Spleen (tissue), 11 donors: ENCODE measurements at regions not wholly inside any gene's neighbourhood (a gene's known extent, or its start where the extent isn't known, plus 50 kb on each side); places are given as distances from the start of the nearest gene placed in this dataset.

Source experiments
- DNase-seq: peaks from one replicate; pipeline ENCODE4 v3.0.0-alpha.2; 2020
- H3K27ac ChIP-seq, 8 donors: fragments of 200-600 bp; sonication (generic) in 7 of 8; 1 replicate in 4 of 8; 2 replicates in 4 of 8; pipeline versions ENCODE4 v1.5.0 to v1.8.0; 2016 to 2021; ENCODE audit warnings: inconsistent platforms in 4 of 8, mild to moderate bottlenecking in 4 of 8, moderate library complexity in 1 of 8
- H3K27me3 ChIP-seq, 7 donors: fragments of 200-600 bp; sonication (generic) in 6 of 7; replicated peaks in 1 of 7; 1 replicate in 4 of 7; 2 replicates in 3 of 7; pipeline versions ENCODE4 v1.5.0 to v1.8.0; 2016 to 2021; ENCODE audit warnings: inconsistent platforms in 3 of 7, mild to moderate bottlenecking in 1 of 7
- H3K36me3 ChIP-seq, 6 donors: fragments of 200-600 bp; sonication (generic) in 5 of 6; 1 replicate in 4 of 6; 2 replicates in 2 of 6; pipeline versions ENCODE4 v1.5.0 to v1.8.0; 2016 to 2021; ENCODE audit warnings: inconsistent platforms in 2 of 6
- H3K4me1 ChIP-seq, 6 donors: fragments of 200-600 bp; sonication (generic) in 5 of 6; 1 replicate in 3 of 6; 2 replicates in 3 of 6; pipeline versions ENCODE4 v1.5.0 to v1.8.0; 2016 to 2021; ENCODE audit warnings: inconsistent platforms in 3 of 6
- H3K4me3 ChIP-seq, 8 donors: fragments of 200-600 bp; sonication (generic) in 7 of 8; 1 replicate in 4 of 8; 2 replicates in 4 of 8; pipeline versions ENCODE4 v1.5.0 to v1.8.0; 2016 to 2021; ENCODE audit warnings: inconsistent platforms in 4 of 8, mild to moderate bottlenecking in 4 of 8, moderate library complexity in 2 of 8
- H3K9me3 ChIP-seq, 8 donors: fragments of 200-600 bp; sonication (generic) in 7 of 8; 1 replicate in 4 of 8; 2 replicates in 4 of 8; pipeline versions ENCODE4 v1.5.0 to v1.8.0; 2016 to 2021; ENCODE audit warnings: inconsistent platforms in 4 of 8
- POLR2A ChIP-seq, 3 donors: fragments of 450-650 bp; IDR thresholded peaks; one replicate each; pipeline ENCODE4 v1.5.1; 2017; ENCODE audit warnings: antibody characterized with exemption in 3 of 3, mild to moderate bottlenecking in 1 of 3
- POLR2AphosphoS5 ChIP-seq, 3 donors: sonication (generic); formaldehyde crosslinking; IDR thresholded peaks; one replicate each; pipeline ENCODE4 v1.5.1; 2017; ENCODE audit warnings: antibody characterized with exemption in 3 of 3
- WGBS, 5 donors: extraction: QIAGEN DNeasy Blood & Tissue Kit in 3 of 5; methylation state at CpG; one replicate each; pipeline versions ENCODE4 v1.1.5 to v1.1.7; 2013 to 2018; 5-methylcytosine and 5-hydroxymethylcytosine counted together
- intact Hi-C: fragments of 100-400 bp; cut with DNase I; formaldehyde crosslinking; loops from one replicate; pipeline ENCODE4 v1.15.0; 2023; ENCODE audit warnings: low total_unique reads
- TF ChIP-seq, protein P1 (sequence below), 11 experiments: fragments of 200-600 bp in 7 of 11; fragments of 450-650 bp in 4 of 11; sonication (generic) in 4 of 11; IDR thresholded peaks in 8 of 11; conservative IDR thresholded peaks in 3 of 11; 1 replicate in 7 of 11; 2 replicates in 4 of 11; pipeline versions ENCODE4 v1.4.0 to v1.8.0; 2016 to 2021; ENCODE audit warnings: antibody characterized with exemption in 11 of 11, inconsistent platforms in 4 of 11, mild to moderate bottlenecking in 1 of 11
- donor health status: healthy with polysubstance abuse.
- donor health status: DM: no; HTN: no; CAD: no; lungs with moderate emphysema.
- donor health status: DM: no; HTN: no; CAD: no.
- donor health status: Bipolar disorder and iron deficiency.
- donor health status: healthy.
- donor health status: DM: no; HTN: no; CAD: no.
- donor health status: DM: yes; HTN: yes; CAD: no.

DNA sequence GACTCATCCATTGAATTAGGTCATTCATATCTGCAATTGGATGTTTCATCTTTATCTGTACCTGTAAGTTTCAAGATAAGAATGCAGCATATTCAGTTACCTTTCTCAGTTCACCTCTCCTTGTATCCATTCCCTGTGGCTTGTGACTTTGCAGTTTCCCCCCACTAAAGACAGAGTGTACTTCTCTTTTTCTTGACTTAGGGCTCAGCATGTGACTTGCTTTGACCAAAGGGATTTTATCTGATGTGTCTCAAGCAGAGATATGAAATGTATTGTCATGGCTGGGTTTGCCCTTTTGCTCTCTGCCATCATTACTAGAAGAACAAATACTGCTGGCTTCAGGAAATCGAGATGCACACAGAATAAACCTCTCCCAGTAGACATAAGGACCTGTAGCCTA lies 754.8 kb downstream of the ADGRL2 start:
- H3K27ac ChIP-seq: no peak overlapping the region
- H3K9me3 ChIP-seq: peaks cover 0 to 5% (median 0%) of the 10 kb centered on the region in 8 donors
- no peak for DNase-seq
- TF ChIP-seq POLR2AphosphoS5 (IDR thresholded peaks at IDR 0.05) (no peak), POLR2A (IDR thresholded peaks at IDR 0.05) (no peak)
- TF ChIP-seq, protein P1, sequence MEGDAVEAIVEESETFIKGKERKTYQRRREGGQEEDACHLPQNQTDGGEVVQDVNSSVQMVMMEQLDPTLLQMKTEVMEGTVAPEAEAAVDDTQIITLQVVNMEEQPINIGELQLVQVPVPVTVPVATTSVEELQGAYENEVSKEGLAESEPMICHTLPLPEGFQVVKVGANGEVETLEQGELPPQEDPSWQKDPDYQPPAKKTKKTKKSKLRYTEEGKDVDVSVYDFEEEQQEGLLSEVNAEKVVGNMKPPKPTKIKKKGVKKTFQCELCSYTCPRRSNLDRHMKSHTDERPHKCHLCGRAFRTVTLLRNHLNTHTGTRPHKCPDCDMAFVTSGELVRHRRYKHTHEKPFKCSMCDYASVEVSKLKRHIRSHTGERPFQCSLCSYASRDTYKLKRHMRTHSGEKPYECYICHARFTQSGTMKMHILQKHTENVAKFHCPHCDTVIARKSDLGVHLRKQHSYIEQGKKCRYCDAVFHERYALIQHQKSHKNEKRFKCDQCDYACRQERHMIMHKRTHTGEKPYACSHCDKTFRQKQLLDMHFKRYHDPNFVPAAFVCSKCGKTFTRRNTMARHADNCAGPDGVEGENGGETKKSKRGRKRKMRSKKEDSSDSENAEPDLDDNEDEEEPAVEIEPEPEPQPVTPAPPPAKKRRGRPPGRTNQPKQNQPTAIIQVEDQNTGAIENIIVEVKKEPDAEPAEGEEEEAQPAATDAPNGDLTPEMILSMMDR (IDR thresholded peaks at IDR 0.05 in 8 of 11, conservative IDR thresholded peaks at IDR 0.05 in 3 of 11): no peak
- no peaks in the 10 kb centered on the region for H3K4me1 ChIP-seq
- no peaks in the 10 kb centered on the region for H3K27me3 ChIP-seq
- intact Hi-C loops: no loop called here
- WGBS, 5 donors: 0 to 49% (median 24%) methylated on average over 1 of the region's 1 CpG
- no peak overlapping the region for H3K4me3 ChIP-seq
- no peaks in the 10 kb centered on the region for H3K36me3 ChIP-seq

DNA sequence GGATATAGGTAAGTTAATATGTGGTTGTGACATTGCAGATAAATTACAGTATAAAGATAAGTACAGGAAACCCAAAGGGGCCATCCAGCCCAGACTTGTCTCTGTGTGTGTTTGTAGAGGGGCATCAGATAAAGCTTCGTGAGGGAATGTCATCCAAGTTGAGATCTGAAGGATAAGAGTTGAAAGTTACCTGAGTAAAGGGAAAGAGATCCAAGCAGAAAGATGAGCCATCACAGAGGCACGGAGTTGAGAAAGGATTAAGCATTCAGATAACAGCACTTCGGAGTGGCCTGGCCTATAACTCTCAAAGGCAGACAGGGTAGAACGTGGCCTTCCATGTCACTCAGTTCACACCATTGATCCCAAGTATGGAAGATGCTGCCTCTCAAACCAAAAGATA lies 749.1 kb downstream of the ADGRL2 start:
- no peaks in the 10 kb centered on the region for H3K4me1 ChIP-seq
- H3K27me3 ChIP-seq: no peaks in the 10 kb centered on the region
- 78 to 90% (median 87%) methylated on average over 4 of the region's 4 CpGs for WGBS, 5 donors
- H3K36me3 ChIP-seq: no peaks in the 10 kb centered on the region
- no peak overlapping the region for H3K4me3 ChIP-seq
- H3K9me3 ChIP-seq: peaks cover 0 to 15% (median 3%) of the 10 kb centered on the region in 8 donors
- TF ChIP-seq, protein P1 (IDR thresholded peaks at IDR 0.05 in 8 of 11, conservative IDR thresholded peaks at IDR 0.05 in 3 of 11): no peak
- no peak for DNase-seq
- no peak overlapping the region for H3K27ac ChIP-seq
- intact Hi-C loops: no loop called here

DNA sequence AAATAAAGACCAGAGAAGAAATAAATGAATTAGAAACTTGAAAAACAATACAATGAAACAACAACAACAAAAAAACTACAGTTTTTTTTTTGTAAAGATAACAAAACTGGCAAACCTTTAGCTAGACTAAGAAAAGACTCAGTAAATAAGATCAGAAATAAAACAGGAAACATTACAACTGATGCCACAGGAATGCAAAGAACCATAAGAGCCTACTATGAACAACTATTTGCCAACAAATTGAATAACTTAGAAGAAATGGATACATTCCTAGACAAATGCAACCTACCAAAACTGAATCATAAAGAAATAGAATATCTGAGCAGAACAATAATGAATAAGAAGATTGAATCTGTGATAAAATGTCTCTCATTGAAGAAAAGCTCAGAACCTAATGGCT lies 742.0 kb downstream of the ADGRL2 start:
- intact Hi-C loops: no loop called here
- H3K9me3 ChIP-seq: peaks cover 0 to 50% (median 27%) of the 10 kb centered on the region in 8 donors

DNA sequence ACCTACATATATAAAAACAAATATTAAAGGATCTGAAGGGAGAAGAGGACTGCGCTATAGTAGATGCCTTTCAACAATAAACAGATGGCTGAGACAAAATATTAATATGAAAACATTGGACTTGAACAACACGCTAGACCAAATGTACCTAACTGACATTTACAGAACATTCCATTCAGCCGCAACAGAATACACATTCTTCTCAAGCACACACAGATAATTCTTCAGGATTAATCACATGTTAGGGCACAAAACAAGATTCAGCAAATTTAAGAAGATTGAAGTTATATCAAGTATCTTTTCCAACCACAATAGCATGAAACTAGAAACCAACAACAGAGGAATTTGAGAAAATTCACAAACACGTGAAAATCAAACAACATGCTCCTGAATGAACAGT lies 741.4 kb downstream of the ADGRL2 start:
- H3K4me1 ChIP-seq: no peaks in the 10 kb centered on the region
- WGBS, 5 donors: 88 to 97% (median 92%) methylated on average over 4 of the region's 4 CpGs
- no peaks in the 10 kb centered on the region for H3K27me3 ChIP-seq
- intact Hi-C loops: no loop called here
- no peak overlapping the region for H3K4me3 ChIP-seq
- TF ChIP-seq, protein P1 (IDR thresholded peaks at IDR 0.05 in 8 of 11, conservative IDR thresholded peaks at IDR 0.05 in 3 of 11): no peak
- TF ChIP-seq POLR2A (IDR thresholded peaks at IDR 0.05) (no peak), POLR2AphosphoS5 (IDR thresholded peaks at IDR 0.05) (no peak)
- DNase-seq: no peak
- H3K27ac ChIP-seq: no peak overlapping the region
- no peaks in the 10 kb centered on the region for H3K36me3 ChIP-seq
- H3K9me3 ChIP-seq: peaks cover 0 to 50% (median 27%) of the 10 kb centered on the region in 8 donors

More for the DNA sequence above, 742.0 kb downstream of the ADGRL2 start:
- Histone ChIP-seq H3K36me3 (no peaks in the 10 kb centered on the region), H3K27ac (no peak overlapping the region), H3K27me3 (no peaks in the 10 kb centered on the region), H3K4me1 (no peaks in the 10 kb centered on the region), H3K4me3 (no peak overlapping the region)
- no peak for DNase-seq
- TF ChIP-seq, protein P1 (IDR thresholded peaks at IDR 0.05 in 8 of 11, conservative IDR thresholded peaks at IDR 0.05 in 3 of 11): no peak
- TF ChIP-seq POLR2A (IDR thresholded peaks at IDR 0.05) (no peak), POLR2AphosphoS5 (IDR thresholded peaks at IDR 0.05) (no peak)
